ENCODE measurements at regions not wholly inside any gene's neighbourhood (a gene's known extent, or its start where the extent isn't known, plus 50 kb on each side); places are given as distances from the start of the nearest gene placed in this dataset.

DNA sequence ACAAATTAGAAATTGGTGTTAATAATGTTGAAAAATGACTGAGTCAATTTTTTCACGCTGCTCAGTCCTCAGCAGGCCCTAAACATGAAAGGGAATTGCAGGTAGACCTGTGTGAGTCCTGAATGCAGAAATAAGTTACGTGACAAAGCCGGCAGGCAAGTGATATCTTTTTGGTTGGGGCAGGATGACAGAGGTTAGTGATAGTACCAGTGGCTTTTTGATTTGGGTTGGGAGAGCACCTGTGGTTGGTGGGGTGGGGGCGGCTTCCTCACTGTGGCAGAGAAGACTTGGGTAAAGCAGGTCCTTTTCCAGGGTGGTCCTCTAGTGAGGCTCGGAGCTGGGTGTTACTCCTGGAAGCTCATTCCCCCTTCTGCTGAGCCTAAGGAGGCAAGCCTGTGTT is 164.7 kb downstream of the TMEM167A start (continued):
- TF ChIP-seq, protein P1, sequence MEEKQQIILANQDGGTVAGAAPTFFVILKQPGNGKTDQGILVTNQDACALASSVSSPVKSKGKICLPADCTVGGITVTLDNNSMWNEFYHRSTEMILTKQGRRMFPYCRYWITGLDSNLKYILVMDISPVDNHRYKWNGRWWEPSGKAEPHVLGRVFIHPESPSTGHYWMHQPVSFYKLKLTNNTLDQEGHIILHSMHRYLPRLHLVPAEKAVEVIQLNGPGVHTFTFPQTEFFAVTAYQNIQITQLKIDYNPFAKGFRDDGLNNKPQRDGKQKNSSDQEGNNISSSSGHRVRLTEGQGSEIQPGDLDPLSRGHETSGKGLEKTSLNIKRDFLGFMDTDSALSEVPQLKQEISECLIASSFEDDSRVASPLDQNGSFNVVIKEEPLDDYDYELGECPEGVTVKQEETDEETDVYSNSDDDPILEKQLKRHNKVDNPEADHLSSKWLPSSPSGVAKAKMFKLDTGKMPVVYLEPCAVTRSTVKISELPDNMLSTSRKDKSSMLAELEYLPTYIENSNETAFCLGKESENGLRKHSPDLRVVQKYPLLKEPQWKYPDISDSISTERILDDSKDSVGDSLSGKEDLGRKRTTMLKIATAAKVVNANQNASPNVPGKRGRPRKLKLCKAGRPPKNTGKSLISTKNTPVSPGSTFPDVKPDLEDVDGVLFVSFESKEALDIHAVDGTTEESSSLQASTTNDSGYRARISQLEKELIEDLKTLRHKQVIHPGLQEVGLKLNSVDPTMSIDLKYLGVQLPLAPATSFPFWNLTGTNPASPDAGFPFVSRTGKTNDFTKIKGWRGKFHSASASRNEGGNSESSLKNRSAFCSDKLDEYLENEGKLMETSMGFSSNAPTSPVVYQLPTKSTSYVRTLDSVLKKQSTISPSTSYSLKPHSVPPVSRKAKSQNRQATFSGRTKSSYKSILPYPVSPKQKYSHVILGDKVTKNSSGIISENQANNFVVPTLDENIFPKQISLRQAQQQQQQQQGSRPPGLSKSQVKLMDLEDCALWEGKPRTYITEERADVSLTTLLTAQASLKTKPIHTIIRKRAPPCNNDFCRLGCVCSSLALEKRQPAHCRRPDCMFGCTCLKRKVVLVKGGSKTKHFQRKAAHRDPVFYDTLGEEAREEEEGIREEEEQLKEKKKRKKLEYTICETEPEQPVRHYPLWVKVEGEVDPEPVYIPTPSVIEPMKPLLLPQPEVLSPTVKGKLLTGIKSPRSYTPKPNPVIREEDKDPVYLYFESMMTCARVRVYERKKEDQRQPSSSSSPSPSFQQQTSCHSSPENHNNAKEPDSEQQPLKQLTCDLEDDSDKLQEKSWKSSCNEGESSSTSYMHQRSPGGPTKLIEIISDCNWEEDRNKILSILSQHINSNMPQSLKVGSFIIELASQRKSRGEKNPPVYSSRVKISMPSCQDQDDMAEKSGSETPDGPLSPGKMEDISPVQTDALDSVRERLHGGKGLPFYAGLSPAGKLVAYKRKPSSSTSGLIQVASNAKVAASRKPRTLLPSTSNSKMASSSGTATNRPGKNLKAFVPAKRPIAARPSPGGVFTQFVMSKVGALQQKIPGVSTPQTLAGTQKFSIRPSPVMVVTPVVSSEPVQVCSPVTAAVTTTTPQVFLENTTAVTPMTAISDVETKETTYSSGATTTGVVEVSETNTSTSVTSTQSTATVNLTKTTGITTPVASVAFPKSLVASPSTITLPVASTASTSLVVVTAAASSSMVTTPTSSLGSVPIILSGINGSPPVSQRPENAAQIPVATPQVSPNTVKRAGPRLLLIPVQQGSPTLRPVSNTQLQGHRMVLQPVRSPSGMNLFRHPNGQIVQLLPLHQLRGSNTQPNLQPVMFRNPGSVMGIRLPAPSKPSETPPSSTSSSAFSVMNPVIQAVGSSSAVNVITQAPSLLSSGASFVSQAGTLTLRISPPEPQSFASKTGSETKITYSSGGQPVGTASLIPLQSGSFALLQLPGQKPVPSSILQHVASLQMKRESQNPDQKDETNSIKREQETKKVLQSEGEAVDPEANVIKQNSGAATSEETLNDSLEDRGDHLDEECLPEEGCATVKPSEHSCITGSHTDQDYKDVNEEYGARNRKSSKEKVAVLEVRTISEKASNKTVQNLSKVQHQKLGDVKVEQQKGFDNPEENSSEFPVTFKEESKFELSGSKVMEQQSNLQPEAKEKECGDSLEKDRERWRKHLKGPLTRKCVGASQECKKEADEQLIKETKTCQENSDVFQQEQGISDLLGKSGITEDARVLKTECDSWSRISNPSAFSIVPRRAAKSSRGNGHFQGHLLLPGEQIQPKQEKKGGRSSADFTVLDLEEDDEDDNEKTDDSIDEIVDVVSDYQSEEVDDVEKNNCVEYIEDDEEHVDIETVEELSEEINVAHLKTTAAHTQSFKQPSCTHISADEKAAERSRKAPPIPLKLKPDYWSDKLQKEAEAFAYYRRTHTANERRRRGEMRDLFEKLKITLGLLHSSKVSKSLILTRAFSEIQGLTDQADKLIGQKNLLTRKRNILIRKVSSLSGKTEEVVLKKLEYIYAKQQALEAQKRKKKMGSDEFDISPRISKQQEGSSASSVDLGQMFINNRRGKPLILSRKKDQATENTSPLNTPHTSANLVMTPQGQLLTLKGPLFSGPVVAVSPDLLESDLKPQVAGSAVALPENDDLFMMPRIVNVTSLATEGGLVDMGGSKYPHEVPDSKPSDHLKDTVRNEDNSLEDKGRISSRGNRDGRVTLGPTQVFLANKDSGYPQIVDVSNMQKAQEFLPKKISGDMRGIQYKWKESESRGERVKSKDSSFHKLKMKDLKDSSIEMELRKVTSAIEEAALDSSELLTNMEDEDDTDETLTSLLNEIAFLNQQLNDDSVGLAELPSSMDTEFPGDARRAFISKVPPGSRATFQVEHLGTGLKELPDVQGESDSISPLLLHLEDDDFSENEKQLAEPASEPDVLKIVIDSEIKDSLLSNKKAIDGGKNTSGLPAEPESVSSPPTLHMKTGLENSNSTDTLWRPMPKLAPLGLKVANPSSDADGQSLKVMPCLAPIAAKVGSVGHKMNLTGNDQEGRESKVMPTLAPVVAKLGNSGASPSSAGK (IDR thresholded peaks at IDR 0.05), result no peak
- TF ChIP-seq, protein P2, sequence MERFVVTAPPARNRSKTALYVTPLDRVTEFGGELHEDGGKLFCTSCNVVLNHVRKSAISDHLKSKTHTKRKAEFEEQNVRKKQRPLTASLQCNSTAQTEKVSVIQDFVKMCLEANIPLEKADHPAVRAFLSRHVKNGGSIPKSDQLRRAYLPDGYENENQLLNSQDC (CRISPR knock-in tag; IDR thresholded peaks at IDR 0.05), result no peak
- TF ChIP-seq NFXL1 (CRISPR knock-in tag; IDR thresholded peaks at IDR 0.05), result no peak
- no peak for TF ChIP-seq CREBBP (IDR thresholded peaks at IDR 0.05; ENCODE audit: low read depth, low read length)
- TF ChIP-seq, protein P3, sequence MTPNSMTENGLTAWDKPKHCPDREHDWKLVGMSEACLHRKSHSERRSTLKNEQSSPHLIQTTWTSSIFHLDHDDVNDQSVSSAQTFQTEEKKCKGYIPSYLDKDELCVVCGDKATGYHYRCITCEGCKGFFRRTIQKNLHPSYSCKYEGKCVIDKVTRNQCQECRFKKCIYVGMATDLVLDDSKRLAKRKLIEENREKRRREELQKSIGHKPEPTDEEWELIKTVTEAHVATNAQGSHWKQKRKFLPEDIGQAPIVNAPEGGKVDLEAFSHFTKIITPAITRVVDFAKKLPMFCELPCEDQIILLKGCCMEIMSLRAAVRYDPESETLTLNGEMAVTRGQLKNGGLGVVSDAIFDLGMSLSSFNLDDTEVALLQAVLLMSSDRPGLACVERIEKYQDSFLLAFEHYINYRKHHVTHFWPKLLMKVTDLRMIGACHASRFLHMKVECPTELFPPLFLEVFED (CRISPR knock-in tag; conservative IDR thresholded peaks at IDR 0.05), result no peak
- TF ChIP-seq FOSL1 (tag; conservative IDR thresholded peaks at IDR 0.05), result no peak
